ENCODE measurements at regions not wholly inside any gene's neighbourhood (a gene's known extent, or its start where the extent isn't known, plus 50 kb on each side); places are given as distances from the start of the nearest gene placed in this dataset.

DNA sequence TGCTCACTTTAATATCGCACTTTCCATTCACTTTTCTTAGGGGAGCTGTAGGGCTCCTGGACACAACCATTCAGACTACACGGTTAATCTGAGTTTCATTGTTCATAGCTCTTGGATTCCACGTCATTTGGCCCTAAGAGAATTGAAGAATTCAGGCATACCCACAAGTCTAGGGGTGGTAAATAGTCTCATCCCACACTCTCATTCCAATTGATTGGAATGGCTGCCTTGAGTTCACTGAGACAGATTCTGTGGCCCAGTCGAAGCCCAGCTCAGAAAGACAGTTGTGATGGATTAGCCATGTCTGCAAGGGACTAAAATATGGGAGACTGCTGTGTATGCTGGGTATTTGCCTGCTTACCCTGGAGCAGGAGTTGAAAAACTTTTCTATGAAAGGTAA is 124.6 kb downstream of the TFCP2L1 start:
- TF ChIP-seq POLR2A (IDR thresholded peaks at IDR 0.05; ENCODE audit: low read depth, low read length) (no peak), SPI1 (IDR thresholded peaks at IDR 0.05; ENCODE audit: low read depth, low read length) (no peak), POLR2AphosphoS5 (IDR thresholded peaks at IDR 0.05; ENCODE audit: low read depth, low read length) (no peak), TAF1 (IDR thresholded peaks at IDR 0.05; ENCODE audit: low read depth, low read length) (no peak), POU2F2 (IDR thresholded peaks at IDR 0.05; ENCODE audit: low read depth, low read length) (no peak)
